ENCODE measurements at regions not wholly inside any gene's neighbourhood (a gene's known extent, or its start where the extent isn't known, plus 50 kb on each side); places are given as distances from the start of the nearest gene placed in this dataset.
"Not testable (repeated sequence)": the region's sequence is repeated elsewhere in the genome, so short reads cannot be mapped to it uniquely, and the experiment has no call there.

- Mint-ChIP-seq H3K4me3 (ENCODE audit: low read depth) (no peak overlapping the region), H3K36me3 (ENCODE audit: insufficient read depth) (peaks cover 4% of the 10 kb centered on the region), H3K4me1 (ENCODE audit: low read depth) (peaks cover 8% of the 10 kb centered on the region), H3K27me3 (no peaks in the 10 kb centered on the region), H3K27ac (no peak overlapping the region), H3K9me3 (ENCODE audit: low read depth) (peaks cover 10% of the 10 kb centered on the region)
- DNase-seq (ENCODE audit: low spot score, unreplicated experiment) = no peak
- TF ChIP-seq CTCF (IDR thresholded peaks at IDR 0.05; ENCODE audit: unreplicated experiment) = no peak
Observed at GRCh38 chr6:14518515-14519217, 401.1 kb downstream of the CD83 start.

GRCh38 chr6:14520029-14520428, 402.5 kb downstream of the CD83 start:
- H3K9me3 Mint-ChIP-seq (ENCODE audit: low read depth) = peaks cover 8% of the 10 kb centered on the region
- peaks cover 2% of the 10 kb centered on the region for H3K4me1 Mint-ChIP-seq (ENCODE audit: low read depth)

GRCh38 chr6:14520536-14520935, 403.0 kb downstream of the CD83 start:
- H3K36me3 Mint-ChIP-seq (ENCODE audit: insufficient read depth) = peaks cover 2% of the 10 kb centered on the region
- no peak overlapping the region for H3K27ac Mint-ChIP-seq
- no peak for TF ChIP-seq CTCF (IDR thresholded peaks at IDR 0.05; ENCODE audit: unreplicated experiment)
- H3K9me3 Mint-ChIP-seq (ENCODE audit: low read depth) = peaks cover 8% of the 10 kb centered on the region
- no peak overlapping the region for H3K4me3 Mint-ChIP-seq (ENCODE audit: low read depth)
- no peak for DNase-seq (ENCODE audit: low spot score, unreplicated experiment)
- peaks cover 2% of the 10 kb centered on the region for H3K4me1 Mint-ChIP-seq (ENCODE audit: low read depth)
- H3K27me3 Mint-ChIP-seq = no peaks in the 10 kb centered on the region

More at GRCh38 chr6:14520029-14520428, 402.5 kb downstream of the CD83 start:
- no peak for TF ChIP-seq CTCF (IDR thresholded peaks at IDR 0.05; ENCODE audit: unreplicated experiment)
- no peak for DNase-seq (ENCODE audit: low spot score, unreplicated experiment)
- no peaks in the 10 kb centered on the region for H3K27me3 Mint-ChIP-seq
- H3K36me3 Mint-ChIP-seq (ENCODE audit: insufficient read depth) = peaks cover 2% of the 10 kb centered on the region
- H3K4me3 Mint-ChIP-seq (ENCODE audit: low read depth) = no peak overlapping the region
- H3K27ac Mint-ChIP-seq = no peak overlapping the region

GRCh38 chr6:14521141-14521540, 403.6 kb downstream of the CD83 start:
- Mint-ChIP-seq H3K4me1 (ENCODE audit: low read depth) (peaks cover 2% of the 10 kb centered on the region), H3K27me3 (no peaks in the 10 kb centered on the region), H3K9me3 (ENCODE audit: low read depth) (peaks cover 8% of the 10 kb centered on the region), H3K4me3 (ENCODE audit: low read depth) (no peak overlapping the region), H3K27ac (no peak overlapping the region), H3K36me3 (ENCODE audit: insufficient read depth) (peaks cover 2% of the 10 kb centered on the region)
- TF ChIP-seq CTCF (IDR thresholded peaks at IDR 0.05; ENCODE audit: unreplicated experiment) = no peak
- DNase-seq (ENCODE audit: low spot score, unreplicated experiment) = no peak

GRCh38 chr6:14521861-14522260, 404.3 kb downstream of the CD83 start:
- H3K27me3 Mint-ChIP-seq; H3K27ac Mint-ChIP-seq; H3K9me3 Mint-ChIP-seq (ENCODE audit: low read depth); H3K36me3 Mint-ChIP-seq (ENCODE audit: insufficient read depth); DNase-seq (ENCODE audit: low spot score, unreplicated experiment); H3K4me1 Mint-ChIP-seq (ENCODE audit: low read depth); H3K4me3 Mint-ChIP-seq (ENCODE audit: low read depth): not testable (repeated sequence)

- Mint-ChIP-seq H3K4me1 (ENCODE audit: low read depth) (peaks cover 2% of the 10 kb centered on the region), H3K27me3 (no peaks in the 10 kb centered on the region), H3K4me3 (ENCODE audit: low read depth) (no peak overlapping the region), H3K27ac (no peak overlapping the region), H3K9me3 (ENCODE audit: low read depth) (peaks cover 20% of the 10 kb centered on the region), H3K36me3 (ENCODE audit: insufficient read depth) (peaks cover 15% of the 10 kb centered on the region)
- no peak for TF ChIP-seq CTCF (IDR thresholded peaks at IDR 0.05; ENCODE audit: unreplicated experiment)
- DNase-seq (ENCODE audit: low spot score, unreplicated experiment) = no peak
Observed at GRCh38 chr6:14524319-14524718, 406.7 kb downstream of the CD83 start.

All from progenitor cell of endocrine pancreas (in vitro differentiated cells).